CD14-positive monocyte (primary cell): ENCODE measurements at regions not wholly inside any gene's neighbourhood (a gene's known extent, or its start where the extent isn't known, plus 50 kb on each side); places are given as distances from the start of the nearest gene placed in this dataset.

ENCODE experiments used
- DNase-seq, 3 donors: peaks; one replicate each; pipeline ENCODE4 v3.0.0-alpha.2; 2011 to 2022
- H2AFZ ChIP-seq: 2 replicates; pipeline ENCODE4 v1.6.0; 2012; ENCODE audit warnings: mild to moderate bottlenecking, low read depth, low read length, inconsistent platforms; ENCODE audit not compliant: insufficient read depth, poor library complexity, severe bottlenecking
- H3K27ac ChIP-seq, 2 donors: 1 replicate in 1 of 2; 2 replicates in 1 of 2; pipeline ENCODE4 v1.5.1; 2012 to 2013; ENCODE audit warnings: low read length in 2 of 2, control low read depth in 1 of 2, inconsistent platforms in 1 of 2, low read depth in 1 of 2, mild to moderate bottlenecking in 1 of 2
- H3K27me3 ChIP-seq, 2 donors: one replicate each; pipeline versions ENCODE4 v1.6.0 to v1.6.1; 2011 to 2013; ENCODE audit warnings: low read length in 2 of 2; ENCODE audit not compliant: control insufficient read depth in 2 of 2, insufficient read depth in 2 of 2
- H3K36me3 ChIP-seq, 2 donors: replicated peaks in 1 of 2; 1 replicate in 1 of 2; 2 replicates in 1 of 2; pipeline versions ENCODE4 v1.5.1 to v1.6.1; 2012 to 2013; ENCODE audit warnings: low read length in 2 of 2, control low read depth in 1 of 2, inconsistent platforms in 1 of 2, mild to moderate bottlenecking in 1 of 2; ENCODE audit not compliant: insufficient read depth in 2 of 2, control insufficient read depth in 1 of 2
- H3K4me1 ChIP-seq, 2 donors: 1 replicate in 1 of 2; 2 replicates in 1 of 2; pipeline versions ENCODE4 v1.5.1 to v1.6.1; 2012 to 2013; ENCODE audit warnings: low read length in 2 of 2, control low read depth in 1 of 2, inconsistent platforms in 1 of 2, mild to moderate bottlenecking in 1 of 2, moderate library complexity in 1 of 2; ENCODE audit not compliant: insufficient read depth in 2 of 2, control insufficient read depth in 1 of 2
- H3K4me2 ChIP-seq: replicated peaks from 2 replicates; pipeline ENCODE3; 2012; ENCODE audit warnings: low read length, moderate library complexity, mild to moderate bottlenecking; ENCODE audit not compliant: poor library complexity, severe bottlenecking; ENCODE audit errors: extremely low read depth
- H3K4me3 ChIP-seq, 3 experiments: fragments of 200-600 bp in 1 of 3; sonication (generic) in 1 of 3; replicated peaks in 1 of 3; 1 replicate in 2 of 3; 2 replicates in 1 of 3; pipeline ENCODE4 v1.5.1; 2011 to 2013; ENCODE audit warnings: low read length in 3 of 3, mild to moderate bottlenecking in 3 of 3, control low read depth in 2 of 3, low read depth in 2 of 3, inconsistent platforms in 1 of 3, moderate library complexity in 1 of 3
- H3K79me2 ChIP-seq: 2 replicates; pipeline ENCODE4 v1.6.0; 2012; ENCODE audit warnings: mild to moderate bottlenecking, control low read depth, inconsistent platforms, low read length, moderate library complexity; ENCODE audit not compliant: insufficient read depth
- H3K9ac ChIP-seq: 2 replicates; pipeline ENCODE4 v1.6.0; 2017; ENCODE audit warnings: low read length, mild to moderate bottlenecking; ENCODE audit not compliant: insufficient read depth, poor library complexity, severe bottlenecking
- H3K9me3 ChIP-seq, 2 donors: replicated peaks in 1 of 2; 1 replicate in 1 of 2; 2 replicates in 1 of 2; pipeline versions ENCODE4 v1.5.1 to v1.6.1; 2012 to 2013; ENCODE audit warnings: low read length in 2 of 2, control low read depth in 1 of 2; ENCODE audit not compliant: control insufficient read depth in 1 of 2, insufficient read depth in 1 of 2
- H4K20me1 ChIP-seq: 2 replicates; pipeline ENCODE4 v1.6.0; 2012; ENCODE audit warnings: mild to moderate bottlenecking, low read length, control low read depth, moderate library complexity; ENCODE audit not compliant: insufficient read depth
- H3K27ac Mint-ChIP-seq, 7 donors: one replicate each; pipeline ENCODE4 v1.8.0; 2020; ENCODE audit warnings: mild to moderate bottlenecking in 7 of 7, mixed read lengths in 7 of 7, moderate library complexity in 6 of 7, inconsistent platforms in 2 of 7
- H3K27me3 Mint-ChIP-seq, 3 donors: one replicate each; pipeline ENCODE4 v1.8.0; 2021 to 2022; ENCODE audit warnings: low read depth in 3 of 3, mild to moderate bottlenecking in 3 of 3, mixed read lengths in 3 of 3, moderate library complexity in 3 of 3, inconsistent platforms in 1 of 3
- H3K36me3 Mint-ChIP-seq, 2 donors: one replicate each; pipeline ENCODE4 v1.8.0; 2020; ENCODE audit warnings: mixed read lengths in 2 of 2, inconsistent platforms in 1 of 2, mild to moderate bottlenecking in 1 of 2
- H3K4me1 Mint-ChIP-seq: one replicate; pipeline ENCODE4 v1.8.0; 2020; ENCODE audit warnings: mild to moderate bottlenecking, mixed read lengths
- H3K4me3 Mint-ChIP-seq, 2 donors: one replicate each; pipeline ENCODE4 v1.8.0; 2020; ENCODE audit warnings: mild to moderate bottlenecking in 2 of 2, mixed read lengths in 2 of 2, moderate library complexity in 1 of 2
- H3K9me3 Mint-ChIP-seq, 7 donors: one replicate each; pipeline ENCODE4 v1.8.0; 2020 to 2022; ENCODE audit warnings: mixed read lengths in 7 of 7, mild to moderate bottlenecking in 6 of 7, moderate library complexity in 6 of 7, inconsistent platforms in 2 of 7
- CTCF ChIP-seq: fragments of 200-600 bp; IDR thresholded peaks from one replicate; pipeline ENCODE4 v1.8.0; 2022; ENCODE audit warnings: antibody characterized with exemption, mild to moderate bottlenecking
- WGBS: methylation state at CpG from one replicate; pipeline ENCODE4 v1.1.5; 2013; ENCODE audit warnings: missing lambda C conversion rate; ENCODE audit not compliant: insufficient coverage; 5-methylcytosine and 5-hydroxymethylcytosine counted together
- intact Hi-C, 2 donors: fragments of 100-400 bp; cut with micrococcal nuclease; formaldehyde crosslinking; loops; one replicate each; pipeline versions ENCODE4 v1.15.0 to v1.15.1; 2023

- WGBS = no CpG with 5 or more reads among the region's 2 CpGs
- Histone ChIP-seq H3K9me3 (peaks cover 0 to 11% of the 10 kb centered on the region in 2 donors), H4K20me1 (no peaks in the 10 kb centered on the region), H3K79me2 (no peaks in the 10 kb centered on the region), H3K4me1 (no peaks in the 10 kb centered on the region), H3K4me3 (no peak overlapping the region), H3K27ac (no peak overlapping the region), H3K36me3 (no peaks in the 10 kb centered on the region), H3K27me3 (no peaks in the 10 kb centered on the region), H3K4me2 (no peak overlapping the region), H3K9ac (no peak overlapping the region), H2AFZ (no peak overlapping the region)
- Mint-ChIP-seq H3K27ac (no peak overlapping the region), H3K9me3 (peaks cover 0 to 10% (median 2%) of the 10 kb centered on the region in 7 donors), H3K27me3 (peaks cover 0 to 2% (median 0%) of the 10 kb centered on the region in 3 donors), H3K4me3 (no peak overlapping the region), H3K36me3 (no peaks in the 10 kb centered on the region), H3K4me1 (no peaks in the 10 kb centered on the region)
- no peak for DNase-seq
- intact Hi-C loops = no loop called here
- TF ChIP-seq CTCF = no peak
Observed at GRCh38 chr5:92969781-92970237, 611.2 kb downstream of the NR2F1-AS1 start.

- H3K4me1 ChIP-seq = no peaks in the 10 kb centered on the region
- H3K36me3 ChIP-seq = no peaks in the 10 kb centered on the region
- no peak overlapping the region for H3K4me3 Mint-ChIP-seq
- H3K9ac ChIP-seq = no peak overlapping the region
- H3K4me3 ChIP-seq = no peak overlapping the region
- no peaks in the 10 kb centered on the region for H3K36me3 Mint-ChIP-seq
- intact Hi-C loops = no loop called here
- H2AFZ ChIP-seq = no peak overlapping the region
- no peaks in the 10 kb centered on the region for H4K20me1 ChIP-seq
- no peak overlapping the region for H3K27ac ChIP-seq
- H3K27me3 Mint-ChIP-seq = peaks cover 0 to 2% (median 0%) of the 10 kb centered on the region in 3 donors
- H3K27ac Mint-ChIP-seq = no peak overlapping the region
- H3K79me2 ChIP-seq = no peaks in the 10 kb centered on the region
- H3K4me2 ChIP-seq = no peak overlapping the region
- H3K4me1 Mint-ChIP-seq = no peaks in the 10 kb centered on the region
- DNase-seq = no peak
- peaks cover 0 to 7% (median 2%) of the 10 kb centered on the region in 7 donors for H3K9me3 Mint-ChIP-seq
- H3K9me3 ChIP-seq = peaks cover 0 to 7% of the 10 kb centered on the region in 2 donors
- 89% methylated on average over 3 of the region's 5 CpGs for WGBS
- no peak for TF ChIP-seq CTCF
- H3K27me3 ChIP-seq = no peaks in the 10 kb centered on the region
Observed at GRCh38 chr5:92969191-92969780, 611.7 kb downstream of the NR2F1-AS1 start.
